AG04450 (cell line): ENCODE measurements at regions not wholly inside any gene's neighbourhood (a gene's known extent, or its start where the extent isn't known, plus 50 kb on each side); places are given as distances from the start of the nearest gene placed in this dataset.

Experiments
- CTCF ChIA-PET: fragments of 300-600, 350-600 bp; formaldehyde crosslinking; extraction: SDS; loops from one replicate; lab custom pipeline; 2022; ENCODE audit warnings: antibody characterized with exemption, inconsistent platforms; lab: Charles Lee
- POLR2A ChIA-PET: fragments of 350-600 bp; formaldehyde crosslinking; extraction: SDS; loops from one replicate; lab custom pipeline; 2021; ENCODE audit warnings: antibody characterized with exemption, inconsistent platforms; lab: Yijun Ruan, JAX
- DNase-seq: peaks from one replicate; pipeline ENCODE4 v3.0.0-alpha.2; 2011; ENCODE audit warnings: low read depth, low spot score
- H3K27ac ChIP-seq: one replicate; pipeline ENCODE4 v1.5.1; 2012; ENCODE audit warnings: low read depth, low read length, control low read depth
- H3K27me3 ChIP-seq: one replicate; pipeline ENCODE4 v1.6.0; 2012; ENCODE audit warnings: low read length; ENCODE audit not compliant: control insufficient read depth, insufficient read depth
- H3K4me3 ChIP-seq: 2 replicates; pipeline ENCODE4 v1.5.1; 2011; ENCODE audit warnings: mild to moderate bottlenecking, low read depth, low read length, control low read depth
- H3K9me3 ChIP-seq: 2 replicates; pipeline ENCODE4 v1.5.1; 2012; ENCODE audit warnings: low read length; ENCODE audit not compliant: control insufficient read depth, insufficient read depth
- TF ChIP-seq, protein P1 (sequence below): IDR thresholded peaks from 2 replicates; pipeline ENCODE4 v1.5.1; 2011; ENCODE audit warnings: low read depth, low read length, control low read depth, inconsistent platforms

DNA sequence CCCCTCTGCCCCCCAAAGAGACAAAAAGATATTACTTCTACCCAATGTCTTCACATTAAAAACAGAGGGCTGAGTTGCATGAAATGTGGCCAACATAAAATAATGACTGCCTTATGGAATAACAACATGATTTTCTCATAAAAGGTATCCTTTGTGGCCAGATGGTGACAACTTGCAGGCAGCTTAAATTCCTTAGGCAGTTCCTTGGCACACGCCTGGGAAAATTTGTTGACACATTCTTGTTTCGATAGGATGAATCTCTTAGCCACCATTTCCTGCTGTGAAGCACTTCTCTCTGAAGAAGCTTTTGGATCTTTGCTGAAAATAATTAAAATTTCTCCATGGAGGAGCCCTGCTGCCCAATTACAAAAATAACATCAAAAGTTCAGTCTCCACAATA lies 109.0 kb upstream of the COL21A1 start:
- ChIA-PET CTCF (interaction anchor here (0.6 to 4.2 kb wide), 4 partner anchors 109 to 495 kb away, joined by 3 to 71 read pairs (median 4); no protein-coding TSS in a partner anchor), POLR2A (no interaction called here)
- no peak overlapping the region for H3K4me3 ChIP-seq
- no peak overlapping the region for H3K27ac ChIP-seq
- H3K9me3 ChIP-seq, result peaks cover 6% of the 10 kb centered on the region
- no peak for DNase-seq
- TF ChIP-seq, protein P1, sequence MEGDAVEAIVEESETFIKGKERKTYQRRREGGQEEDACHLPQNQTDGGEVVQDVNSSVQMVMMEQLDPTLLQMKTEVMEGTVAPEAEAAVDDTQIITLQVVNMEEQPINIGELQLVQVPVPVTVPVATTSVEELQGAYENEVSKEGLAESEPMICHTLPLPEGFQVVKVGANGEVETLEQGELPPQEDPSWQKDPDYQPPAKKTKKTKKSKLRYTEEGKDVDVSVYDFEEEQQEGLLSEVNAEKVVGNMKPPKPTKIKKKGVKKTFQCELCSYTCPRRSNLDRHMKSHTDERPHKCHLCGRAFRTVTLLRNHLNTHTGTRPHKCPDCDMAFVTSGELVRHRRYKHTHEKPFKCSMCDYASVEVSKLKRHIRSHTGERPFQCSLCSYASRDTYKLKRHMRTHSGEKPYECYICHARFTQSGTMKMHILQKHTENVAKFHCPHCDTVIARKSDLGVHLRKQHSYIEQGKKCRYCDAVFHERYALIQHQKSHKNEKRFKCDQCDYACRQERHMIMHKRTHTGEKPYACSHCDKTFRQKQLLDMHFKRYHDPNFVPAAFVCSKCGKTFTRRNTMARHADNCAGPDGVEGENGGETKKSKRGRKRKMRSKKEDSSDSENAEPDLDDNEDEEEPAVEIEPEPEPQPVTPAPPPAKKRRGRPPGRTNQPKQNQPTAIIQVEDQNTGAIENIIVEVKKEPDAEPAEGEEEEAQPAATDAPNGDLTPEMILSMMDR, result no peak
- H3K27me3 ChIP-seq, result no peaks in the 10 kb centered on the region

DNA sequence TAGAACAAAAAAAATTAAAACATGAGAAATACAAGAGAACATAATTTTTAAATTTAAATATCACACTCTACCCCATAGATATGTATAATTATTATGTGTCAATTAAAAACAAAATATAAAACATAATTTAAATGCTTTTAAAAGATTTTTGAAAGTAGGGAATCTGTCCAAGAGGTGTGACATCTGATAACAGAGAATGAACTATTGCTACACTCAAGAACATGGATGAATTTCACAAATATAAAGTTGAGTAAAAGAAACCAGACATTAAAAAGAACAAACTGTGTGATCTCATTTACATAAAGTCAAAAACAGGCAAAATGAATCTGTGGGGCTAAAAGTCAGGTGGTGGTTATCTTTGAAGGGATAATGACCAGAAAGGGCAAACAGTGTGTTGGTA lies 106.5 kb upstream of the COL21A1 start:
- CTCF ChIA-PET, result interaction anchor here (0.6 to 1.7 kb wide), 4 partner anchors 40 to 242 kb away, joined by 3 to 5 read pairs (median 4); no protein-coding TSS in a partner anchor
- H3K27ac ChIP-seq, result no peak overlapping the region

DNA sequence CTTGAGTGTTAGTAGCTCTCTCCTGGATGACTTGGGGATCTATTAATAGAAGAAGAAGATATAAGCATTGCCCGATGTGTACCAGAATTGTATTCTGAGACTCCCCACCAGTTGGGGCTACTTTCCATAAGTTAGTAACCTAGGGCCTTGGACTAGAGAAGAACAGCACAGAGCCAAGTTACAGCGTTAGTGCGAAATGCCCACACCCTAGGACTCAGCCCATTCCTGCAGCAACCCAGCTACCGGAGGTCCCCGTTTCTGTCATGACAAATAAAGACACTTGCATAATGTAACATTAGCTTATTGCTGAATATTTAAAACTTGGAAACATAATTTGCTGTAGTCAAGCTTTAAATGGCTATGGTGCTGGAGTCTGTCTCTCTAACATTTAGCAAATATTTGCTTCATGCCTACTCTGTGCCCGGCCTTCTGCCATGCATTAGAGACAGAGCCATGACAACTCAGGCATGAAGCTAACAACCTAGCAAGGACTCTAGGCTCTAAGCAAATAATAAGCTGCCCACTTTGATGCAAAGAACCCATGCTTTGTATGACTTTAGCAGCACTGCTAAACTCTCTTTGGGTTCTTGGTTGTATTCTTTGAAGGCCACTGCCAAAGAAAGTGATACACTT lies 103.4 kb upstream of the COL21A1 start:
- POLR2A ChIA-PET, result no interaction called here
- Histone ChIP-seq H3K4me3 (no peak overlapping the region), H3K27me3 (no peaks in the 10 kb centered on the region), H3K27ac (no peak overlapping the region), H3K9me3 (peaks cover 6% of the 10 kb centered on the region)
- TF ChIP-seq, protein P1, result no peak
- CTCF ChIA-PET, result interaction anchor here (0.8 to 1.2 kb wide), 3 partner anchors 8 to 243 kb away, joined by 3 read pairs; no protein-coding TSS in a partner anchor
- DNase-seq, result no peak

More for the DNA sequence above, 106.5 kb upstream of the COL21A1 start:
- H3K4me3 ChIP-seq, result no peak overlapping the region
- H3K27me3 ChIP-seq, result no peaks in the 10 kb centered on the region
- TF ChIP-seq, protein P1, result no peak
- peaks cover 6% of the 10 kb centered on the region for H3K9me3 ChIP-seq
- POLR2A ChIA-PET, result no interaction called here
- no peak for DNase-seq

DNA sequence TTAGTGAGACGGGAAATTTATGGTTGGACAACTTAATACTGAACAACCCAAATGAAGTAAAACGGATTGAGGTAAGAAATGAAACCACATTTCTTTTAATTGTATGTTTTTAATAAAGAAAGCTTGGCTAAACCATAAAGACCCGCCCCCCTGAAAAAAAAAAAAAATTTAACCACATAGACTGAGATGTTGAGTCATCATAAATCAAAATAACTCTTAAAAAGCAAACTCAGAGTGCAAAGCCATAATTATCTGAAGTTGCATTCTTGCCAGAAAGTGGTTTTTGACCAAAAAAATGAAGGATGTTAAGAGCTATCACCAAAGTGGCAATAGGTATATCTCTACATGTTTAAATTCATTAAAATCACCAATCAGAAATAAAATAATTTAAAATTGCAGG lies 101.8 kb upstream of the COL21A1 start:
- H3K27me3 ChIP-seq, result no peaks in the 10 kb centered on the region
- H3K9me3 ChIP-seq, result peaks cover 6% of the 10 kb centered on the region
- no peak overlapping the region for H3K4me3 ChIP-seq
- POLR2A ChIA-PET, result interaction anchor here (0.7 kb wide), 1 partner anchor 68 kb away, joined by 4 read pairs; no protein-coding TSS in a partner anchor
- TF ChIP-seq, protein P1, result no peak
- no peak overlapping the region for H3K27ac ChIP-seq
- no peak for DNase-seq
- CTCF ChIA-PET, result interaction anchor here (0.8 kb wide), 1 partner anchor 289 kb away, joined by 3 read pairs; no protein-coding TSS in a partner anchor

DNA sequence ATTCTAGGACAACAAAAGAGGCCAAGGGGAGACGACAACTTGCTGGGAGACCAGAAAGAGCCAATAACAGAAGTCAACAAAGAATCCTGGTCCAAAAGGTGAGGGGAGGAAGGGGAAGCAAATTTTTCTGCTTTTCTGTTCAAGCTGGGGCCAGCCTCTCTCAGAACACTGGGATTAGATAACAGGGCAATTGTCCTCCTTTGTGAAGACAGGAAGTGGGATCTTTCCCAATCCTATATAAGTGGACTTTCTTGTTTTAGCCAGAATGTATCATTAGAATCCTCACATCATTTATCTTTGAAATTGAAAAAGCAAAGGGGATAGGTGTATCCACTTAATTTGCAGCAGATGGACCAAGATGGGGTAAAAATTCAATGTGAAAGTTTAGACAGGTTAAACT lies 101.2 kb upstream of the COL21A1 start:
- CTCF ChIA-PET, result interaction anchor here (0.8 to 1.3 kb wide), 5 partner anchors 10 to 289 kb away, joined by 3 to 4 read pairs (median 3); no protein-coding TSS in a partner anchor
- DNase-seq, result no peak
- H3K9me3 ChIP-seq, result peaks cover 6% of the 10 kb centered on the region

More for the DNA sequence above, 101.2 kb upstream of the COL21A1 start:
- H3K4me3 ChIP-seq, result no peak overlapping the region
- H3K27me3 ChIP-seq, result no peaks in the 10 kb centered on the region
- POLR2A ChIA-PET, result no interaction called here
- TF ChIP-seq, protein P1, result no peak
- H3K27ac ChIP-seq, result no peak overlapping the region
